H9 (cell line): ENCODE measurements at regions not wholly inside any gene's neighbourhood (a gene's known extent, or its start where the extent isn't known, plus 50 kb on each side); places are given as distances from the start of the nearest gene placed in this dataset.

Source experiments
- DNase-seq: peaks from one replicate; pipeline ENCODE4 v3.0.0-alpha.2; 2017
- H2AFZ ChIP-seq: one replicate; pipeline ENCODE4 v1.6.1; 2013; ENCODE audit warnings: mild to moderate bottlenecking, low read length, control low read depth, moderate library complexity
- H2AK5ac ChIP-seq: 2 replicates; pipeline ENCODE4 v1.6.1; 2013; ENCODE audit warnings: low read length, control low read depth, mixed read lengths; ENCODE audit not compliant: insufficient read length
- H2BK120ac ChIP-seq: one replicate; pipeline ENCODE4 v1.6.1; 2013; ENCODE audit warnings: low read depth, mild to moderate bottlenecking, low read length, control low read depth, inconsistent platforms; ENCODE audit not compliant: poor library complexity, severe bottlenecking
- H2BK12ac ChIP-seq: 2 replicates; pipeline ENCODE4 v1.6.1; 2013; ENCODE audit warnings: low read length, control low read depth, mixed read lengths, low read depth; ENCODE audit not compliant: insufficient read length
- H2BK15ac ChIP-seq: 2 replicates; pipeline ENCODE4 v1.6.1; 2013; ENCODE audit warnings: low read depth, low read length, control low read depth
- H2BK20ac ChIP-seq: one replicate; pipeline ENCODE4 v1.6.1; 2013; ENCODE audit warnings: low read depth, mild to moderate bottlenecking, low read length, control low read depth, inconsistent platforms; ENCODE audit not compliant: poor library complexity, severe bottlenecking
- H2BK5ac ChIP-seq: 2 replicates; pipeline ENCODE4 v1.6.1; 2013; ENCODE audit warnings: low read length, control low read depth, mixed read lengths; ENCODE audit not compliant: insufficient read length
- H3K14ac ChIP-seq: 2 replicates; pipeline ENCODE4 v1.6.1; 2013; ENCODE audit warnings: low read length, control low read depth; ENCODE audit not compliant: insufficient read depth
- H3K18ac ChIP-seq: 2 replicates; pipeline ENCODE4 v1.6.1; 2013; ENCODE audit warnings: low read depth, mild to moderate bottlenecking, mixed read lengths, low read length, control low read depth; ENCODE audit not compliant: insufficient read length
- H3K23ac ChIP-seq: 2 replicates; pipeline ENCODE4 v1.6.1; 2013; ENCODE audit warnings: low read length, control low read depth, mixed read lengths, low read depth; ENCODE audit not compliant: insufficient read length
- H3K23me2 ChIP-seq: 2 replicates; pipeline ENCODE4 v1.6.1; 2013; ENCODE audit warnings: low read depth, mild to moderate bottlenecking, mixed read lengths, low read length, control low read depth; ENCODE audit not compliant: insufficient read length, poor library complexity, severe bottlenecking
- H3K27ac ChIP-seq: 2 replicates; pipeline ENCODE4 v1.5.1; 2013; ENCODE audit warnings: low read length, control low read depth, mixed read lengths, low read depth; ENCODE audit not compliant: insufficient read length
- H3K27me3 ChIP-seq: 2 replicates; pipeline ENCODE4 v1.6.1; 2013; ENCODE audit warnings: low read length, control low read depth, inconsistent platforms; ENCODE audit not compliant: insufficient read depth
- H3K4ac ChIP-seq: 2 replicates; pipeline ENCODE4 v1.6.1; 2013; ENCODE audit warnings: low read depth, mild to moderate bottlenecking, control low read depth, inconsistent platforms, low read length, moderate library complexity
- H3K4me1 ChIP-seq: 2 replicates; pipeline ENCODE4 v1.6.1; 2013; ENCODE audit warnings: low read length, control low read depth, inconsistent platforms; ENCODE audit not compliant: insufficient read depth
- H3K4me2 ChIP-seq: 2 replicates; pipeline ENCODE4 v1.6.1; 2013; ENCODE audit warnings: low read length, control low read depth, mixed read lengths; ENCODE audit not compliant: insufficient read length, insufficient read depth
- H3K56ac ChIP-seq: 2 replicates; pipeline ENCODE4 v1.6.1; 2013; ENCODE audit warnings: low read depth, mild to moderate bottlenecking, mixed read lengths, low read length, control low read depth; ENCODE audit not compliant: insufficient read length
- H3K79me1 ChIP-seq: 2 replicates; pipeline ENCODE4 v1.6.1; 2013; ENCODE audit warnings: low read depth, mild to moderate bottlenecking, moderate library complexity, low read length, control low read depth, inconsistent platforms; ENCODE audit not compliant: insufficient read depth, poor library complexity, severe bottlenecking
- H3K79me2 ChIP-seq: 2 replicates; pipeline ENCODE4 v1.6.1; 2013; ENCODE audit warnings: low read length, control low read depth, inconsistent platforms; ENCODE audit not compliant: insufficient read depth
- H3K9ac ChIP-seq: 2 replicates; pipeline ENCODE4 v1.6.1; 2013; ENCODE audit warnings: low read length, control low read depth, mixed read lengths; ENCODE audit not compliant: insufficient read length; ENCODE audit errors: extremely low read depth
- H3K9me3 ChIP-seq: one replicate; pipeline ENCODE4 v1.6.1; 2013; ENCODE audit warnings: low read depth, low read length, inconsistent platforms; ENCODE audit not compliant: control insufficient read depth
- H3T11ph ChIP-seq: one replicate; pipeline ENCODE4 v1.6.1; 2013; ENCODE audit warnings: mild to moderate bottlenecking, low read length, control low read depth, inconsistent platforms
- H4K20me1 ChIP-seq: one replicate; pipeline ENCODE4 v1.6.1; 2013; ENCODE audit not compliant: control insufficient read depth, insufficient read length, insufficient read depth
- H4K5ac ChIP-seq: 2 replicates; pipeline ENCODE4 v1.6.1; 2013; ENCODE audit warnings: low read depth, mild to moderate bottlenecking, mixed read lengths, low read length, control low read depth; ENCODE audit not compliant: insufficient read length
- H4K8ac ChIP-seq: replicated peaks from 2 replicates; pipeline ENCODE4 v1.6.1; 2013; ENCODE audit warnings: low read length, control low read depth, mixed read lengths, low read depth; ENCODE audit not compliant: insufficient read length
- H4K91ac ChIP-seq: 2 replicates; pipeline ENCODE4 v1.6.1; 2013; ENCODE audit warnings: low read depth, mild to moderate bottlenecking, moderate library complexity, mixed read lengths, low read length, control low read depth; ENCODE audit not compliant: insufficient read length
- H3K27ac Mint-ChIP-seq, 3 experiments: 2 replicates in 2 of 3; 3 replicates in 1 of 3; pipeline ENCODE4 v1.8.0; 2020 to 2021; ENCODE audit warnings: mixed read lengths in 3 of 3, mild to moderate bottlenecking in 1 of 3, moderate library complexity in 1 of 3
- H3K27me3 Mint-ChIP-seq: 2 replicates; pipeline ENCODE4 v1.8.0; 2021; ENCODE audit warnings: low read depth, mild to moderate bottlenecking, moderate library complexity, mixed read lengths
- H3K36me3 Mint-ChIP-seq, 3 experiments: 2 replicates in 2 of 3; 3 replicates in 1 of 3; pipeline ENCODE4 v1.8.0; 2020 to 2021; ENCODE audit warnings: low read depth in 3 of 3, mixed read lengths in 3 of 3; ENCODE audit not compliant: insufficient read depth in 1 of 3
- H3K4me1 Mint-ChIP-seq, 2 experiments: 2 replicates each; pipeline ENCODE4 v1.8.0; 2020; ENCODE audit warnings: mixed read lengths in 2 of 2
- H3K4me3 Mint-ChIP-seq, 2 experiments: 2 replicates in 1 of 2; 3 replicates in 1 of 2; pipeline ENCODE4 v1.8.0; 2020 to 2021; ENCODE audit warnings: mild to moderate bottlenecking in 2 of 2, mixed read lengths in 2 of 2, moderate library complexity in 1 of 2
- H3K9me3 Mint-ChIP-seq, 2 experiments: 2 replicates in 1 of 2; 3 replicates in 1 of 2; pipeline ENCODE4 v1.8.0; 2020; ENCODE audit warnings: mild to moderate bottlenecking in 2 of 2, mixed read lengths in 2 of 2, moderate library complexity in 1 of 2
- CTCF ChIP-seq: fragments of 200-600 bp; sonication (generic); conservative IDR thresholded peaks from 3 replicates; pipeline ENCODE4 v1.8.0; 2021; ENCODE audit warnings: antibody characterized with exemption, mild to moderate bottlenecking
- WGBS: extraction: QIAGEN DNeasy Blood & Tissue Kit; methylation state at CpG from one replicate; pipeline ENCODE4 v1.1.7; 2013; ENCODE audit warnings: missing lambda C conversion rate, low lambda C conversion rate, mixed read lengths; ENCODE audit not compliant: insufficient read length; ENCODE audit errors: extremely low coverage; 5-methylcytosine and 5-hydroxymethylcytosine counted together

- H4K91ac ChIP-seq = no peak overlapping the region
- no peak overlapping the region for H2BK12ac ChIP-seq
- no peak overlapping the region for H3K4me3 Mint-ChIP-seq
- no peak overlapping the region for H2BK5ac ChIP-seq
- H2BK120ac ChIP-seq = no peak overlapping the region
- H2AFZ ChIP-seq = no peak overlapping the region
- no peak overlapping the region for H4K5ac ChIP-seq
- no peak overlapping the region for H2BK15ac ChIP-seq
- no peaks in the 10 kb centered on the region for H3K4me1 Mint-ChIP-seq
- H3K9me3 Mint-ChIP-seq = no peaks in the 10 kb centered on the region
- H3K18ac ChIP-seq = no peak overlapping the region
- H3K4ac ChIP-seq = no peak overlapping the region
- H3K23ac ChIP-seq = no peak overlapping the region
- H2BK20ac ChIP-seq = no peak overlapping the region
- no peaks in the 10 kb centered on the region for H3K23me2 ChIP-seq
- H3K9ac ChIP-seq = no peak overlapping the region
- H3T11ph ChIP-seq = no peak overlapping the region
- H3K4me2 ChIP-seq = no peak overlapping the region
- TF ChIP-seq CTCF = no peak
- H3K27me3 Mint-ChIP-seq = no peaks in the 10 kb centered on the region
- no peak overlapping the region for H3K27ac ChIP-seq
- no CpG with 5 or more reads among the region's 2 CpGs for WGBS
- no peaks in the 10 kb centered on the region for H3K4me1 ChIP-seq
- no peaks in the 10 kb centered on the region for H3K36me3 Mint-ChIP-seq
- H2AK5ac ChIP-seq = no peak overlapping the region
- no peaks in the 10 kb centered on the region for H3K27me3 ChIP-seq
- H4K20me1 ChIP-seq = no peaks in the 10 kb centered on the region
- H3K9me3 ChIP-seq = no peaks in the 10 kb centered on the region
- H3K79me2 ChIP-seq = no peaks in the 10 kb centered on the region
- H3K79me1 ChIP-seq = no peaks in the 10 kb centered on the region
- H4K8ac ChIP-seq = no peak overlapping the region
- DNase-seq = no peak
- no peak overlapping the region for H3K56ac ChIP-seq
- H3K14ac ChIP-seq = no peak overlapping the region
- no peak overlapping the region for H3K27ac Mint-ChIP-seq
Observed at GRCh38 chr14:106733771-106734170, 1207.4 kb downstream of the TMEM121 start.
